Liver (tissue), 2 donors: ENCODE measurements at regions not wholly inside any gene's neighbourhood (a gene's known extent, or its start where the extent isn't known, plus 50 kb on each side); places are given as distances from the start of the nearest gene placed in this dataset.

Experiments
- RAD21 ChIP-seq, 2 donors: IDR thresholded peaks; 2 replicates each; pipeline ENCODE4 v1.6.1; 2016; ENCODE audit warnings: antibody characterized with exemption in 2 of 2, mild to moderate bottlenecking in 2 of 2
- REST ChIP-seq: IDR thresholded peaks from 2 replicates; pipeline ENCODE4 v1.6.1; 2016; ENCODE audit warnings: antibody characterized with exemption, mild to moderate bottlenecking
- donor health status: healthy.

DNA sequence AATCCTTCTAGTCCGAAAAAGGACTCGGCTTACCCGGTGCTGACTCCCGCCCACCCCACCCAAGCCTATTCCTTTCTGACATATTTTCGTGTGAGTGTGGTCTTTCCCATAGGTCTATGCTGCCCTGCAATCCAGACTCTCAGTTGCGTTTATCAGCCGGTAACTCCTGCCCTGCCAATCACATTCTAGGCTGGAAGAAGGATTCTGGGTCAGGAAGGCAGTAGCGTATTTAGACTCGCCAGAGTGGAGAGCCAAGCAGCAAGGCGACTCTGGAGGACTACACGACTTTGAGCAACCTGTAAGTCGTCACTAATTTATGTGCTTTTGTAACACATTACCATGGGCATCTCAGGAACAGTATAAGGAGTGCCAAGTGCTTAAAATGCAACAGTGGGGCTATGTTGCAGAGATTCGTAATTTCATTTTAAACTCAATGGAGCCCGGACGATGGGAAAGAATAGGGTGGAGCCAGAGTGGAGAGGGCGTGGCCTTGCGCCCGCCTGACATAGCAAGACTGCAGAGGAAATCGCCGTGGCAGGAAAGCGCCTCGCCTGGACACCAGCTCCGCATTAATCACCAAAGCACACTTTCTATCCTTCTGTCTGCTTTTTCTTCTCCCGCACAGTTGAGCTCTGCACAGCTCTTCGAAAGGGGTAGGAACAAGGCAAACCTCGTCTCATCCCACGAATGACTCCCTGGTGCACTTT lies 1044.2 kb downstream of the AGBL1 start:
- no peak for TF ChIP-seq RAD21 (IDR thresholded peaks at IDR 0.05)
- no peak for TF ChIP-seq REST
